Chondrocyte (in vitro differentiated cells): ENCODE measurements at regions not wholly inside any gene's neighbourhood (a gene's known extent, or its start where the extent isn't known, plus 50 kb on each side); places are given as distances from the start of the nearest gene placed in this dataset.

Experiments used
- DNase-seq: peaks from one replicate; pipeline ENCODE4 v3.0.0; 2021; ENCODE audit warnings: mixed read lengths, low spot score
- H3K27ac Mint-ChIP-seq: one replicate; pipeline ENCODE4 v1.8.0; 2021; ENCODE audit warnings: mild to moderate bottlenecking, moderate library complexity, mixed read lengths; ENCODE audit not compliant: unreplicated experiment
- H3K27me3 Mint-ChIP-seq: 2 replicates; pipeline ENCODE4 v1.8.0; 2021; ENCODE audit warnings: low read depth, mixed read lengths
- H3K36me3 Mint-ChIP-seq: 2 replicates; pipeline ENCODE4 v1.8.0; 2021; ENCODE audit warnings: low read depth, mixed read lengths
- H3K4me1 Mint-ChIP-seq: 2 replicates; pipeline ENCODE4 v1.8.0; 2021; ENCODE audit warnings: low read depth, mild to moderate bottlenecking, mixed read lengths
- H3K4me3 Mint-ChIP-seq: one replicate; pipeline ENCODE4 v1.8.0; 2021; ENCODE audit warnings: mild to moderate bottlenecking, moderate library complexity, mixed read lengths; ENCODE audit not compliant: unreplicated experiment
- H3K9me3 Mint-ChIP-seq: 2 replicates; pipeline ENCODE4 v1.8.0; 2021; ENCODE audit warnings: low read depth, mixed read lengths
- CTCF ChIP-seq: fragments of 200-600 bp; sonication (generic); IDR thresholded peaks from 2 replicates; pipeline ENCODE4 v1.5.0; 2021; ENCODE audit warnings: antibody characterized with exemption, mild to moderate bottlenecking, moderate library complexity

- peaks cover 12% of the 10 kb centered on the region for H3K9me3 Mint-ChIP-seq
- H3K36me3 Mint-ChIP-seq = no peaks in the 10 kb centered on the region
- H3K4me1 Mint-ChIP-seq = no peaks in the 10 kb centered on the region
- H3K27me3 Mint-ChIP-seq = peaks cover 21% of the 10 kb centered on the region
- TF ChIP-seq CTCF = no peak
- DNase-seq = no peak
- H3K27ac Mint-ChIP-seq = no peak overlapping the region
- H3K4me3 Mint-ChIP-seq = no peak overlapping the region
Measured at GRCh38 chr3:66910266-66911055, 87.6 kb upstream of the KBTBD8 start.

GRCh38 chr3:66912306-66912705 lies 85.8 kb upstream of the KBTBD8 start:
- Mint-ChIP-seq H3K4me3 (no peak overlapping the region), H3K4me1 (no peaks in the 10 kb centered on the region), H3K27me3 (peaks cover 17% of the 10 kb centered on the region), H3K27ac (no peak overlapping the region), H3K36me3 (no peaks in the 10 kb centered on the region), H3K9me3 (peaks cover 15% of the 10 kb centered on the region)
- DNase-seq = no peak
- no peak for TF ChIP-seq CTCF

GRCh38 chr3:66922058-66922457 lies 76.0 kb upstream of the KBTBD8 start:
- H3K27me3 Mint-ChIP-seq = peaks cover 16% of the 10 kb centered on the region
- no peaks in the 10 kb centered on the region for H3K4me1 Mint-ChIP-seq
- DNase-seq = no peak
- no peak for TF ChIP-seq CTCF
- H3K36me3 Mint-ChIP-seq = no peaks in the 10 kb centered on the region
- H3K4me3 Mint-ChIP-seq = no peak overlapping the region
- H3K27ac Mint-ChIP-seq = no peak overlapping the region
- H3K9me3 Mint-ChIP-seq = no peaks in the 10 kb centered on the region

GRCh38 chr3:66923969-66924368 lies 74.1 kb upstream of the KBTBD8 start:
- TF ChIP-seq CTCF = no peak
- no peaks in the 10 kb centered on the region for H3K9me3 Mint-ChIP-seq
- peaks cover 25% of the 10 kb centered on the region for H3K27me3 Mint-ChIP-seq
- no peak overlapping the region for H3K27ac Mint-ChIP-seq
- H3K4me3 Mint-ChIP-seq = no peak overlapping the region
- no peaks in the 10 kb centered on the region for H3K36me3 Mint-ChIP-seq
- no peak for DNase-seq
- no peaks in the 10 kb centered on the region for H3K4me1 Mint-ChIP-seq

GRCh38 chr3:66928252-66928651 lies 69.9 kb upstream of the KBTBD8 start:
- peaks cover 57% of the 10 kb centered on the region for H3K27me3 Mint-ChIP-seq
- no peak for TF ChIP-seq CTCF
- H3K27ac Mint-ChIP-seq = no peak overlapping the region
- no peak for DNase-seq
- no peaks in the 10 kb centered on the region for H3K4me1 Mint-ChIP-seq
- H3K9me3 Mint-ChIP-seq = no peaks in the 10 kb centered on the region
- H3K4me3 Mint-ChIP-seq = no peak overlapping the region
- no peaks in the 10 kb centered on the region for H3K36me3 Mint-ChIP-seq
